ENCODE measurements at regions not wholly inside any gene's neighbourhood (a gene's known extent, or its start where the extent isn't known, plus 50 kb on each side); places are given as distances from the start of the nearest gene placed in this dataset.

GRCh38 chr12:131641315-131641714 lies 69.6 kb upstream of the SFSWAP start:
- no peak for TF ChIP-seq CTCF (IDR thresholded peaks at IDR 0.05; ENCODE audit: poor library complexity)
- no peak for TF ChIP-seq EZH2phosphoT487 (IDR thresholded peaks at IDR 0.05; ENCODE audit: low read depth, severe bottlenecking, unreplicated experiment)
- no peak for TF ChIP-seq EZH2 (IDR thresholded peaks at IDR 0.05; ENCODE audit: borderline replicate concordance)
